Stimulated activated CD8-positive, alpha-beta memory T cell treated with anti-CD3 and anti-CD28 coated beads, Interleukin-7, amount 100 ng/mL, for 1 hour (primary cell): ENCODE measurements at regions not wholly inside any gene's neighbourhood (a gene's known extent, or its start where the extent isn't known, plus 50 kb on each side); places are given as distances from the start of the nearest gene placed in this dataset.
"Not testable (repeated sequence)": the region's sequence is repeated elsewhere in the genome, so short reads cannot be mapped to it uniquely, and the experiment has no call there.

Experiments used
- DNase-seq, 2 donors: peaks; one replicate each; pipeline ENCODE4 v3.0.0-alpha.2; 2020; ENCODE audit warnings: low read depth in 2 of 2

DNA sequence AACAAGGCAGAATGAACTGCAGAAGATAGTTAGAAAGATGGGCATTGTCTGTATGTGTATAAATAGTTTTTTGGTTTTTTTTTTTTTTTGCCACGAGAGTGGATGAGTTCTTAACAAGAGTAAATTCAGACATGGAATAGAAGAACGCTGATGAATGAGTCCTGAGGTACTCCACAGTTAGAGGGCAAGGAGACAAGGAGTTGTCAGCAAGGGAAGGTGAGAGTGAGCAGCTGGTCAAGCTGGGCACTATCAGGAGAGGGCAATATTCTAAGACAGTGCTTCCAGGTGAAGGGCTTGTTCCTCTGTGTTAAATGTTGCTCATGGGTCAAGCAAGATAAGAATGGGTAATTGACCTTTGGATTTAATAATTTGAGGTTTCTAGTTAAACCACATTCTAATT lies 138.6 kb upstream of the FAM78B start:
- no peak for DNase-seq

DNA sequence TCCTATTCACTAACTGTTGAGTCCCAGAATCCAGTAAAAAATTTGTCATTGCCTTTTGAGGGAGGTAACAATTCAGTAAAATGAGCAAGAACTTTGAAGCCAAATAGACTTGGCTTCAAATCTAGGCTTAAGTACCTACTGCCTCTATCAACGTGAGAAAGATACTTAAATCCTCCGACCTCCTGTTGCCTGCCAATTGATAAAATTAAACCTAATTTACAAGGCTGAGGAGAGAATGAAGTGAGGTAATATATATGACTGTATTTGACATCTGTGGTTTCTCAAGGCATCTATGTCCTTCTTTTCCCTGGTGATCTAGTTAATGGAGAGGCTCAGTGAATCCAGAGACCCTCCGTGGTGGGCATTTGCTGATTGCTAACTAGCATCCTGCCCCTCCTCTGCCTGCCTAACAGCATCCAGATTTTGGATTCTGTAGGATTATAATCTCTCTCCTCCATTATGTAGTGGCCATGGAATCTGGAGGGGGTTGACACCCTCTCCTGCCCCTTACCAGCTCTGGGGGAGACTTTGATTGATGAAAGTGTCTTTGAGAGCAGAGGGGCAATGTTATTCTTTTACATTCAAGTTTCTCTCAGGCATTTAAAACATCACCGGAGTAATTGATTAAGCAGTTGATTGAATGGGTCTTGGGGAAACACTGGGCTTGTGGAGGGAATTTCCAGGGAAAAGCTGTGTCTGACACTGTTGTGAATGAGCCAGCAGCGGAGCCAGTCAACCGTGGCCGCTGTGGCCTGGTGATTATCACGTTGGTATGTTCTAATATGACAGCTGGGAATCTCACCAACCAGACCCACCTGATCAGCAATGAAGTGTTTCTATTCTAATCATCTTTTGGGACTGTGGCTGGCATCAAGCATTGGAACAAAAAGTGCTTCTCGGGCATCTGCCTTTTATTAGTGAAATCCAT lies 140.7 kb upstream of the FAM78B start:
- no peak for DNase-seq

DNA sequence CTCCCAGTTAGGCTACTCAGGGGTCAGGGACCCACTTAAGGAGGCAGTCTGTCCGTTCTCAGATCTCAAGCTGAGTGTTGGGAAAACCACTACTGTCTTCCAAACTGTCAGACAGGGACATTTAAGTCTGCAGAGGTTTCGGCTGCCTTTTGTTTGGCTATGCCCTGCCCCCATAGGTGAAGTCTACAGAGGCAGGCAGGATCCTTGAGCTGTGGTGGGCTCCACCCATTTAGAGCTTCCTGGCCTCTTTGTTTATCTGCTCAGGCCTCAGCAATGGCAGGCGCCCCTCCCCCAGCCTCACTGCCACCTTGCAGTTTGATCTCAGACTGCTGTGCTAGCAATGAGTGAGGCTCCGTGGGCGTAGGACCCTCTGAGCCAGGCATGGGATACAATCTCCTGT lies 149.5 kb upstream of the FAM78B start:
- not testable (repeated sequence) for DNase-seq

DNA sequence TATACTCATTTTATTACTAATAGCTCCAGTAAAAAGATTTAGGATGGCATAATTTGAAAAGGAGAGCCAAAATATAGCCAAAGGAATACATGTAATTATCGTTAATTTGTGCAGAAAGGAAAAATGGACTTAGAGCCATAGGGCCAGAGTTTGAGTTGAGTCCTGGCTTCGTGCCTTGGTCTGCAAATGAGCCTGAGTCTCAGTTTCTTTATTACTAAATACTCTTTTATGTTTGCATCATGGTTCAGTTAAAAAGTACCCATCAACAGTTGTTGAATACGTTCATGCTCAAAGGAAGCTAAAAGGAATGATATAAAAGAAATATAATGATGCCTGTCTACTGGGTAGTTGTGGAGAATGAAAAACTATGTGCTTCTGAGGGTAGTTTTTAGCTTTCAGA lies 155.7 kb upstream of the FAM78B start:
- DNase-seq = no peak

DNA sequence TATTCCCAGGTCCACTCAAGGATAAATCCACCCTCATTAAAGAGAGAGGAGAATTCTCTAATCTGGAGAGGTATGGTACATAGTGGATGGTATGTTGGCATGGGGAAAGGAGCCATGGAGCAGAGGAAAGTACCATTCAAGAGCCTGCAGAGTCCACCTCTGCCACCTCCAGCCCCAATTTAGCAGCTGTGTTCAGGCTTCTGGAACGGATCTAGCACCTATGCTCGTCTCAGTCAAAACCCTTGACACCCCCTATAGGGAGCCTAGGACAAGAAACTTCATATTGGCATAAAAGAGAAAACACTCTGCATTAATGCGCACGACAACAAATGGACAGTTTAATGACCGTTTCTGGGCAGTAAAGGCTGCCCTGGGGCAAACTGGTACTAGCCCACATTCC lies 161.1 kb upstream of the FAM78B start:
- DNase-seq = no peak

DNA sequence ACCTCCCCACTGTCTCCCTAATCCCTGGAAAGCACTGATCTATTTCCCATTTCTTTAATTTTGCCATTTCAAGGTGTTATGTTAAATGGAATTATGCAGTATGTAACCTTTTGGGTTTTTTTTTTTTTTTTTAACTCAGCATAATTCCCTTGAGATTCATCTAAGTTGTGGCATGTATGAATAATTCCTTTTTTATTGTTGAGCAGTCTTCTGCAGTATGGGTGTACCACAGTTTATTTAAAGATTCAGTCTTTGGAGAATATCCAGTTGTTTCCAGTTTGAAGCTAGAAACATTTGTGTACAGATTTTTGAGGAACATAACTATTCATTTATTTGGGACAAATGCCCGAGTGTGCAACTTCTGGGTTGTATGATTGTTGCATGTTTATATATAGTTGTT lies 162.2 kb upstream of the FAM78B start:
- no peak for DNase-seq

DNA sequence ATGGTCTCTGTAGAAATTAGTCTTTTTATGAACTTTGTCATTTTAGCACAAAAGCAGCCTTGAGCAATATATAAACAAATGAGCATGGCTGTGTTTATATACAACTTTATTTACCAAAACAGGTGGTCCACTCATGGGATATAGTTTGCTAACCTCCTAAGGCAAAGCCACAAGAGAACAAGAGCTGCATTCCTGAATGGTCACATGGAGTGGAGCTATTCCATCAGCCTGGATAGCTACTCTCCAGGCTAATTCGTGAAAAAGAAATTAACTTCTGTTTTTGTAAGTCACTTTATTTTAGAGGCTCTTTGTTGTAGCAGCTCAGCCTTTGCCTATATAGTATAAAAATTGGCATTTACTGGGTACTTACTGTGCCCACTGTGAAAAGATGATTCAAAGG lies 163.3 kb upstream of the FAM78B start:
- no peak for DNase-seq

DNA sequence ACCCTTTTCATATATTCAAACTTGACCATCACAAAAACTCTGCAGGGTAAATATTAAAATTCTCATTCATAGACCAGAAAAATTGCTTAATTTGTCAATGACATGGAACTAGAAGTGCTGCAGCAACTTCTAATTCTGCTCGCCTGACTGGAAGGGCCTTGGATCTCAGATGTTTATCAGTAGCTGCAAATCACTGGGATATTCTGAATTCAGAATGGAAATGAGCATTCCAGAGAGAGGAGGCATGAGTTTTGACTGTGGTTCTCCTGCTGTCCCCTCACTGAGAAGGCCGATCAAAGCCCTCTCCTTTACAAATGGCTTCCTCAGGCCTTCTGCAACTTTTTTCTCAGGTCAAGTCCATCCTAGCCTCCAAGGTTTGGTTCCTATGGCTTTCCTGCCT lies 171.3 kb upstream of the FAM78B start:
- no peak for DNase-seq

DNA sequence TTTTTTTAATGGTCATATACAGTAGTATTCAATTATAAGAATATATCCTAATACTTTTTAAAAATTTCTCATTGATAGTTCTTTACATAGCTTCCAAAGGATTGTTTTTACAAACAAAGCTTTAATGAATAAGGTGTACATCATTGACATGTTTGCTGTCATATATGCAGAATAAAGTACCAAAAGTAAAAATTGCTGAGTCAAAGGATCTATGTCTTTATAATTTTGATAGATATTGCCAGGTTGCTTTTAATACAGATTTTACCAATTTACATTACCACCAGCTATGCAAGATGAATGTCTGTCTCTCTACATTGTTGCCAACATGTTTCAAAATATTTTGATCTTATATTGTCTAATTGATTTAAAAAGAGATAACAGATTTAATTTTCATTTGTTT lies 173.9 kb upstream of the FAM78B start:
- DNase-seq = no peak

DNA sequence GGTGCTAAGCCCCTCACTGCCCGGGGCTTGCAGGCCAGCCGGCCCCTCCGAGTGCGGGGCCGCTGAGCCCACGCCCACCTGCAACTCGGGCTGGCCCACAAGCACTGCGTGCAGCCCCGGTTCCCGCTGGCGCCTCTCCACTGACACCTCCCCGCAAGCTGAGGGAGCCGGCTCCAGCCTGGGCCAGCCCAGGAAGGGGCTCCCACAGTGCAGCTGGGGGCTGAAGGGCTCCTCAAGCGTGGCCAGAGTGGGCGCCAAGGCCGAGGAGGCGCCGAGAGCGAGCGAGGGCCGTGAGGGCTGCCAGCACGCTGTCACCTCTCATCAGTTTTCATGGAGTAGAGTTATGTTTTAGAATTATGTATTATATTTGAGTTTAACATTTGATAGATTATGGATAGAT lies 176.5 kb upstream of the FAM78B start:
- no peak for DNase-seq

DNA sequence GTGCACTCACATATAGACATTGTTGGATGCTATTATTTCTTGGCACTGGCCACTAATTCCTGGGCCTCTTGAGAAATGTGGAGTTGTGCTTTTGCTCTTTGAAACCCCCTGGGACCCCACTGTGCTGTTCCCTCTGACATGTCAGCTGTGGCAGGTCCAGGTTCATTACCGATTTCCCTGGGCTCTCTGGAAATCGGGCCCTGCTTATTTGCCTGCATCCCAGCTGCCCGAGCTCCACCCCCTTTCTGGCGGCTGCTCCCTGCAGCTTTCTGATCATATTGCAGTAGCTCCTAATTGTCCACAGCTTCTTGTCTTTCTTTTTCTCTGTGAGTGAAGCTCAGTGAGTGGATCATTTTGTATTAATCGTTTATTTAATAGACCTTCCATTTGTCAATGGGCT lies 183.7 kb upstream of the FAM78B start:
- DNase-seq = no peak

DNA sequence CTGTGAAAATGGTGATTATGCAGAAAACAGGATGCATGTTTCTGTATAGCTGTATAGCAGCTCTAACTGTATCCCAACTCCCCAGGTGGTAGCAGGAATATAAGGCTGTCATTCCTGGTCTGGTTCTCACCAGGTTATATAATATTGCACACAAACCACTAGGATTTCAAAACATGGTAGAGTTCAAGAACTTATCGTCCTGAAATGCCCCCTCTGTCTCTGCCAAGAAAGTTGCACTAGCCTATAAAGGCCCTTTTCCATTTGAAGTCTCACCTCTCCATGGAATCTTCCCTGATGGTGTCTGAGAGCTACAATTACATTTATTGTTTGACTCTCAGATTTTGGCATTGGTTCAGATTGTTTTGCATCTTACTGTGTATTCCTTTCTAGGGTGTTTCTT lies 184.9 kb upstream of the FAM78B start:
- no peak for DNase-seq

DNA sequence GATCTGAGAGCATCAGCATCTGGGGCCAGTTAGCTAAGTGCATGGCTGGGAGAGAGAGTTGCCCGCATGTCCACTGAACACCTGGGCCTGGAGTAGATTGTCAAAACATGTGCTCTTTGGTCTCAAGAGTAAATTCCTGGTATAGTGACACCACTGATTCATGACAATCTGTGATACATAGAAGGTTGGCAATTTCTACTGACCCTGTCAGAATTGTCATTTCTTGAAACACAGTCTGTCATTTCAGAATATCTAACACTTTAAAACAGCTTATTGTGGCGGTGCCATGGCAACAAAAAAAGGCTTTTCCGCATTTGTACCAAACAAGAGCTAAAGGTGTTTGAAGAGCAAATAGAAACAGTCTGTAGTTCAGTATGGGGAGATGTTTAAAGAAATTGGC lies 186.4 kb upstream of the FAM78B start:
- DNase-seq = no peak

DNA sequence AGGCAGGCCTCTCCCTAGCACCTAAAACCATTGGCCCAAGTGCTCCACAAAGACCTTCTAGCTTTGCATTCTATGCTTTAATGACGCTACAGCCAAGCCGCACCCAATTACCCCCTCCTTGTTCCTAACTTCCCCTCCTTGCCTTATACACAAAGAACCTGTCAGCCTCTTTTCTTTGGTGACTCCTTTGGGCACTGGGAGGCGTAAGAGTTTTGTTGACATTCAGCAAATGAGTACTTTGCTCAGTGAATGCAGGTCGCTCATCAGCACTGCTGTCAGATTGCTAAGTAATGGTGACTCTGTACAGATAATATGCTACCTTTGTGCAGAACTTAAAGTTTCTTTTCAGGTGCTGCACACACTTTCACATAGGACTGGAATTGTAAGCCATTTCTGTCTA lies 187.6 kb upstream of the FAM78B start:
- DNase-seq = no peak

DNA sequence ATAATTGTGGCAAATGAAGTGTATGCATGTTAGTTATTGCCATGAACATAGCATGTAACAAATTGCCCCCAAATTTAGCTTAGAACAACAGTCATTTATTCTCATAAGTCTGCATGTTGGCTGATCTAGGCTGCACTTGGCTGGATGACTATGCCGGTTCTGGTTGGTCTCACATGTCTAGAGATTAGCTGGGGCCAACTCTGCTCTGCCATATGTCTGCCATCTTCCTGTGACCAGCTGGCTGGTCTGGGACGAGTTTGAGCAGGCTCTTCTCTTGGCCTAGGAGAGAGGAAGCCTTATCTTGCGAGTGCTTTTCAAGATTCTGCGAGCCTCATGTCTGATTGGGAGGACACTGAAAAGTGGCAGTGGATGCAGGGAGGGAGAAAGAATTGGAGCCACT lies 198.3 kb upstream of the FAM78B start:
- no peak for DNase-seq

DNA sequence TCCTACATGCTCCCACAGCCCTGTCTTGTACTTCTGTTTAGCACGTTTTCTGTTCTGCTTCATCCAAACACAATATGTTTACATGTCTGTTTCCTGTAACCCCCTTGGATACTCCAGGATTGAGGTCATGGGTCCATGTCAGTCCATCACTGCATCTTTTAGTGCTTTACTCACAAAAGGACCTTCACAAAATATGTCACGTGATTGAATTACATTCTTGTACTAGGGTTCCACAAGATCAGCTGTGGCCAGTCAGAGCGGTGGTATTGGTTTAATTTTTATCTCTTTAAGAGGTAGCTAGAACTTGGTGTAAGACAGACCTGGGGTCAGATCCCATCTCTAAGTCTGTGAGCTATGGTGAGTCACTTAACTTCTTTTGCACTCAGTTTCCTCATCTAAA lies 201.2 kb upstream of the FAM78B start:
- DNase-seq = no peak

DNA sequence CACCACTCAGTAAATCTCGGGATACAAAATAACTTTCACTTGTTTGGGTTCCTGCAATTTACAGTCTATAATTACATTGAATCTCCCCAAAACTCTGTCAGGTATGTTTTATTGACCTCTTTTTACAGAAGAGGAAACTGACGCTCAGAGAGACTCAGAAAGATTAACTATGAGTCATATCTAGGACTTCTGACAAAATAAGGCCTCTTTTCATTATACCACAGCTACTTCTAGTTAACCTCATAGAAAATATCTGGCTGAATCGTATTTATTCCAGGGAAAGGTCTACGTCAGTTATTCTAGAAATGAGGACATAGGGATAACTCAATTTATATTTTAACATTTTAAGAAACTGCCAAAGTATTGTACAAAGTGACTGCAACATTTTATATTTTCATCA lies 211.1 kb upstream of the FAM78B start:
- no peak for DNase-seq

DNA sequence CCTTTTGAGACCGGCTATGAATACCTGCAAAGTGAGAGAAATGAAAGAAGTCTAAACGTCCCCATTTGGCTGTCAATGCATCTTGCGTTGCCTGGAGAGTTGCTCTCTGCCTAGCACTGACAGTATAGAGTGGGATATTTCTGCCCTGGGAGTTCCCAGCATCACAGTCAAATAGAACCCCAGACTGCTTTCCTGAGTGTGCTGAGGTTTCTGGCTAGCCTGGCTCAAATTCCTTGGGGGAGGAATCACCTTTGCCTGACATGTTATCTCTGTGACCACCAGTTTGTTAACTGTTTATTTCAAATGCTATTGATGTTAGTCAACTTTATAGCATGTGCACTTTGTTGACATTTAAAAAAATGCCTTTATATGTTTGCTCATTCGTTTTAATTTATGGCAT lies 212.0 kb upstream of the FAM78B start:
- DNase-seq = no peak

DNA sequence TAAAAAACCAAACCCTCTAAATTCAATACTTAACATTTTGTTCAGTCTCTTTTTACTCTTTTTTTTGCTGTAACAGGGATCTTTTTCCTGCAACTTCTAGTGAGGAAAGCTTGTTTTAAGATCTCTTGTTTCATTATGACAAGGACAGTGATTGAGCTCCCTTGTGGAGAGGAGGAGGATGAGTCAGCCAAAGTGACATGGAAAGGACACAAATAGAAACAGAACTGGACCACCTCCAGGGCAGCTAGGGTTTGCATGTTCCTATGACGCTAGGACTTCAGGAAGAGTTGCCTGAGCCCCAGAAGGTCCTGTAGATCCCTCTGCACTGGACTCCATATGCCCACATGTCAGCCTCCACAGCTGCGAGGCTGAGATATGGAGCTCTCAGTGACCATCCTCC lies 212.6 kb upstream of the FAM78B start:
- no peak for DNase-seq

DNA sequence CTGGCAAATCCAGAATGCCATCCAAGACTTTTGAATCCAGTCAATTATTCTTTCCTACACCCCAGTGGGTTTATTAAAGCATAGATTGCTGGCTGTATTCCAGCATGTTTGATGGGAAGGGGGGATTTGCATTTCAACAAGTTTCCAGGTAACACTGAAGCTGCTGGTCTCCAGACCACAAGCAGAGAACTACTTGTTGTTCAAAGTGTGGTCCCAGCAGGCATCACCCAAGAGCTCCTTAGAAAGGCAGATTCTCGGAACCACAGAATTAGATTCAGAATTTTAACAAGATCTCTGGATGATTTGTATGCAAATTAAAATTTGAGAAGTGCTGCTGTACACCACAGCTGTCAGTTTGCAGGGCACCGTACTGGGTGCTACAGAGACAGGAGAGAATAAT lies 216.3 kb upstream of the FAM78B start:
- DNase-seq = no peak

DNA sequence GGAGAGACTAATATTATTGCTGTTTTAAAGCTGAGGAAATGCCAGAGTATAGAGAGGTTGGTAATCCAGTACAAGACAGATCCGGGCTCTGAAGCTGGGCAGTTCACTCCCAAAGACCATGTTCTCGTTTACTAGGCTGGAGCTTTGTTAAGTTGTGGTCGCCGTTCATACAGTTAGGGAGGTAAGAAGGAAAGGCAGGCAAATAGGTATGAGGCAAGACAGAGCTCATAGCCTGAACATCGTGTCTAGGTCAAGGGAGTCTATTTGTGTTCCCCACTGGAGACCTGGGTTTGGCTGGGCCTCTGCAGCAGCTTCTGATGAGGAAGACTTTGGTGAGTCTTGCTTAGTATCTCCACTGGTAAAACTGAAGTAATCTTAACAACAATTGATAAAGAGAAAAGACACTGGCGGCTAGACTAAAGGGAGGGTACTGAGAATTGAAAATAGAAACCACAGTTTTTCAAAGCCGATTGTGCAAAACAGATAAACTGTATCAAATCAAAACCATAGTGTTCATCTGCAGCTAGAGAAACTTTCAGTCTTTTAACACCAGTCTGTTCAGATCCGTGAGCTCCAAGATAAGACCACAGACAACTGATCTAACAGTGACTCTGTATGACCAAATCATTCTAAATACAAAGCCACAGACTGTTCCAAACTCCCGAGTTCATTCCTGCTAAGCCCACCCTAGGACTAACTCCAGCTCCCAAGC lies 217.0 kb upstream of the FAM78B start:
- DNase-seq = no peak

DNA sequence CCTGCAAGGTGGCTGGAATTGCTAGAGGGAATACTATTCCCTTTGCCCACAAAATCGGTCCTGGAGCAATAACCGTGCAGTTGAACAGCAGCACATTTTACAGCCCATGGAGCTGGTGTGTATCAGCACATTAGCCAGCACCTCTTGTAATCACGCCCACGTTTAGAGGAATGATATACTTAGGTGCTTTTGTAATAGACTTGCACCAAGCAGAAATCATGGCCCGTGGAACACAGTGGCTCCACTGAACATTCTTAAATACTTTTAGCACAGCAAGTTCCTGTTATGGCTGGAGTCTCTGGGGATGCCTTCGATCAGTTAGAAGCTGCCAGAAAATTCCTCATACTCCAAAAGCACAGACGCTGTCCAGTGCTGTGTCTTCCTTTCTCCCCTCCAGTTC lies 218.1 kb upstream of the FAM78B start:
- DNase-seq = no peak

DNA sequence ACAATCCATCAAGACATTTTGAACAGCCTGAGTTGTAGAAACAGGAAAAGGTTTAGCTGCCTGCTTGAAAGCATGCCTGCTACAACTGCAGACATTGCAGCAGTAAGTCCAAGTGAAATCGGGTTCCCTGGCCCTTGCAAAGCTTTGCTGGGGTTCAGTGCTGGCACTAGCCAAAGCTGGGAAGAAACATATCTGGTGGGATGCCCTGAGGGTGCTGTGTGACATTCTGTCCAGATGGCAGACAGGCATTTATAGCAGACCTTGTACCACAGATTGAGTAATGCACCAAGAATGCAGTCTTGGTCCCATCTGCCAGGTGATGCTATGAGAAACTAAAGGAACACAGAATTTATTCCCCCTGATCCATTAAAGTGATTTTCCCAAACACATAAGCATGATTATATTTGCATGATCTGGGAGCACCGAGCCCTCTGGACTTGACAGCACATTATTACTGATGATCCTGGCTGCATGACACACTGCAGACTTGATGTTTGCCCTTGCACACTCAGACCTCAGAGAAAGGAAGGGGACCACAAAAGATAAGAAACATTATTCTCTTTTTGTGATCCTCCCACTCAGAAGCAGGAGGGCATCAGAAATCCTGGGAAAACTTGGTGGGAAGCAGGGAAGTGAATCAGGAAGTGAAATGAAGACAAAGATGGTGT lies 223.7 kb upstream of the FAM78B start:
- no peak for DNase-seq
